Fibroblast of mammary gland (primary cell): ENCODE measurements at regions not wholly inside any gene's neighbourhood (a gene's known extent, or its start where the extent isn't known, plus 50 kb on each side); places are given as distances from the start of the nearest gene placed in this dataset.

ENCODE experiments used
- DNase-seq: peaks from one replicate; pipeline ENCODE4 v3.0.0-alpha.2; 2010; ENCODE audit warnings: low read depth
- H3K4me3 ChIP-seq: 2 replicates; pipeline ENCODE4 v1.5.1; 2011; ENCODE audit warnings: low read depth, mild to moderate bottlenecking, low read length, moderate library complexity; ENCODE audit not compliant: control insufficient read depth
- TF ChIP-seq, protein P1 (sequence below): conservative IDR thresholded peaks from 2 replicates; pipeline ENCODE4 v1.5.1; 2011; ENCODE audit warnings: low read depth, low read length, inconsistent platforms; ENCODE audit not compliant: control insufficient read depth, insufficient read depth

DNA sequence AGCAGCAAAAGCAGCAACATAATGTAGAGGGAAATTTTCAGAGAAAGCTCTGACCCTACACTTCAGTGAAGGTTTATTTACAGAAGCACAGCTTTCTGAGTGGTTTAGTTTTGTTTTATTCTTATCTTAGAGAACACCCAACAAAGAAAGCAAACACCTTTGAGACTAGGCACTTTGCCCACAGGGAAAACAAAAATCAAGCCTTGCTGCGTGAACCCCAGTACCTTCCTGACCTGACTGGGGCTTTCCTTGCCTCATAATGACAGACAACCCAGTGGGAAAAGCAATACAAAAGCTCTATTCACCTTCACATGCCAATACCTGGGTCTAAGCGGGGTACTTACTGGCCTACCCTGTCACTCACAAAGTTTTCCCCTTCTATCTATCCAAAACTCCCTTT is 189.8 kb downstream of the HINT1 start:
- no peak overlapping the region for H3K4me3 ChIP-seq
- TF ChIP-seq, protein P1, sequence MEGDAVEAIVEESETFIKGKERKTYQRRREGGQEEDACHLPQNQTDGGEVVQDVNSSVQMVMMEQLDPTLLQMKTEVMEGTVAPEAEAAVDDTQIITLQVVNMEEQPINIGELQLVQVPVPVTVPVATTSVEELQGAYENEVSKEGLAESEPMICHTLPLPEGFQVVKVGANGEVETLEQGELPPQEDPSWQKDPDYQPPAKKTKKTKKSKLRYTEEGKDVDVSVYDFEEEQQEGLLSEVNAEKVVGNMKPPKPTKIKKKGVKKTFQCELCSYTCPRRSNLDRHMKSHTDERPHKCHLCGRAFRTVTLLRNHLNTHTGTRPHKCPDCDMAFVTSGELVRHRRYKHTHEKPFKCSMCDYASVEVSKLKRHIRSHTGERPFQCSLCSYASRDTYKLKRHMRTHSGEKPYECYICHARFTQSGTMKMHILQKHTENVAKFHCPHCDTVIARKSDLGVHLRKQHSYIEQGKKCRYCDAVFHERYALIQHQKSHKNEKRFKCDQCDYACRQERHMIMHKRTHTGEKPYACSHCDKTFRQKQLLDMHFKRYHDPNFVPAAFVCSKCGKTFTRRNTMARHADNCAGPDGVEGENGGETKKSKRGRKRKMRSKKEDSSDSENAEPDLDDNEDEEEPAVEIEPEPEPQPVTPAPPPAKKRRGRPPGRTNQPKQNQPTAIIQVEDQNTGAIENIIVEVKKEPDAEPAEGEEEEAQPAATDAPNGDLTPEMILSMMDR, result no peak

DNA sequence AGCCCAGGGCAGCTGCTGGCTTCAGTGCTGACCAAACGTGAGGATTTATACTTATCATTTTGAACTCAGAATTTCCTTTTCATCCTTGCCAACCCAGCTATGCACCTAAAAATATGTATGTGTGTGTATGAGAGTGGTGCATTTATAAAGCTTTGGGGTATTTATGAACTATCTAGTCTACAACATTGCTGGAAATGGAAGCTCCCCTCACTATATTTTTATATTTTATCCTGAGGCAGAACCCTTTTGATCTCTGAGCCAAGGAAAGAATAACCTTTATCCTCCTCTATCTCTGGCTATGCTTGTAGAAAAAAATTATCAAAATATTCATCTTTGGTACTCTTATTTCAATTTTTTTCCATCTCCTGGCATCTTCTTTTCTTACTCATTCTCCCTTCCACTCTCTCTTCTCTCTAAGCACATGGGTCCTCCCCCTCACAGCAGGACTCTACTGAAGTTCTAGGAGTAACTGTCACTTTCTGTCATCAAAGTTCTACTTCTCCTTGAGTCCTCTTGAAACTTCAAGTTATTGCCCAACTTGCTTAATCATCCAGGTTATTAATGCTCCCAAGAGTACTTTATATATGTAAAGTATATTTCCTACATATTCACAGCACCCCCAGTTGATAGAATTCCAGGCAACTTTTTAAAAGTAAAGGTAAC is 190.9 kb downstream of the HINT1 start:
- TF ChIP-seq, protein P1, result no peak
- no peak overlapping the region for H3K4me3 ChIP-seq
- DNase-seq, result no peak

More for the DNA sequence above, 189.8 kb downstream of the HINT1 start:
- no peak for DNase-seq

DNA sequence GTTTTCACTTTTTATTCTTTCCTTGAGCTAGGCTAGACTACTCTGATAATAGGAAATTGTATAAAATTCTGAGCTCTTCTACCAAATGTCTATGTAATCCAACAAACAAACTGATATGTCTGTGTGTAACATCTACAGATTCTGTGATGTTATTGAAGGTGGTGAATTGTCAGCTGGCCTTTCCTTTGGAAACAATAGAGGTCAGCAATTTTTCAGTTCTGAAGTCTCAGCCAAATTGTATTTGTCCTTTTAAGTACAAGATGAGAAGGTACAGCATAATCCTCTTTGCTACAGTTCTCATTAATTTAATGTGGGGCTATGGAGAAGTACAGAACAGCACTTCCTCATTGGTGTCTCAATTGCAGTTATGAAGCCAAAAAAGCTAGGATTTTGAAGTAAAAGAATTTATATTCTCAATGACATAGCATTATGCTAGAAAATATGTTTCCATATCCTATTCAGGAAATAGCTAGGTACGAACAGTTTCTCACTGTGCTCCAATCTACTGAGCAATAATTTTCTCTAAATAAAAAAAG is 198.0 kb downstream of the HINT1 start:
- DNase-seq, result no peak
- H3K4me3 ChIP-seq, result no peak overlapping the region
- TF ChIP-seq, protein P1, result no peak

DNA sequence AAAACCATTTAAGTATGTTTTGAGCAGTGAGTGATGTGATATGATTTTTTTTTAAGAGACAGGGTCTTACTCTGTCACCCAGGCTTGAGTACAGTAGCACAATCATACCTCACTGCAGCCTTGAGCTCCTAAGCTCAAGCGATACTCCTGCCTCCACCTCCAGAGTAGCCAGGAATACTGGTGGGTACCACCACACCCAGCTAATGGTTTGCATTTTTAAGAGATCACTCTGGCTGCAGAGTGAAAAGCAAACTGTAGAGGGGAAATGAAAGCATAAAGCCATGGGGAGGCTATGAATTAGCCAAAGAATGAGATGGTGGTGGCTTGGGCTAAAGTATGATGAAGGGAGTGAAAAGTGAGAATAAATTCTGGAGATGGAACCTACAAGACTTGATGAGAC is 199.1 kb downstream of the HINT1 start:
- H3K4me3 ChIP-seq, result no peak overlapping the region
- TF ChIP-seq, protein P1, result no peak
- no peak for DNase-seq

DNA sequence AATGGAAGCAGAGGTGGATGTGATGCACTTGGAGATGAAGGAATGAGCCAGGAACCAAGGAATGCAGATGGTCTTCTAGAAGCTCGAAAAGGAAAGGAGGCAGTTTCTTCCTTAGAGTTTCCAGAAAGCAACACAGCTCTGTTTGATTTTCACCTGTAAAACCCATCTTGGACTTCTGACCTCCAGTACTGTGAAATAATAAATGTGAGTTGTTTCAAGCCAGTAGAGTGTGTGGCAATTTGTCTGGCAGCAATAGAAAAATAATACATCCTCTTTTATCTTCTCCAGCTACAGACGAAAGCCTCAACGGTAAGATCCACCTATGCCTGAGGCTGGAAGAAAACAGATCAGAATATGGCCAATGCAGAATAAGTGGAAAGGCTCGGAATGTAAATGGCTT is 199.7 kb downstream of the HINT1 start:
- H3K4me3 ChIP-seq, result no peak overlapping the region
- DNase-seq, result no peak
- TF ChIP-seq, protein P1, result no peak

DNA sequence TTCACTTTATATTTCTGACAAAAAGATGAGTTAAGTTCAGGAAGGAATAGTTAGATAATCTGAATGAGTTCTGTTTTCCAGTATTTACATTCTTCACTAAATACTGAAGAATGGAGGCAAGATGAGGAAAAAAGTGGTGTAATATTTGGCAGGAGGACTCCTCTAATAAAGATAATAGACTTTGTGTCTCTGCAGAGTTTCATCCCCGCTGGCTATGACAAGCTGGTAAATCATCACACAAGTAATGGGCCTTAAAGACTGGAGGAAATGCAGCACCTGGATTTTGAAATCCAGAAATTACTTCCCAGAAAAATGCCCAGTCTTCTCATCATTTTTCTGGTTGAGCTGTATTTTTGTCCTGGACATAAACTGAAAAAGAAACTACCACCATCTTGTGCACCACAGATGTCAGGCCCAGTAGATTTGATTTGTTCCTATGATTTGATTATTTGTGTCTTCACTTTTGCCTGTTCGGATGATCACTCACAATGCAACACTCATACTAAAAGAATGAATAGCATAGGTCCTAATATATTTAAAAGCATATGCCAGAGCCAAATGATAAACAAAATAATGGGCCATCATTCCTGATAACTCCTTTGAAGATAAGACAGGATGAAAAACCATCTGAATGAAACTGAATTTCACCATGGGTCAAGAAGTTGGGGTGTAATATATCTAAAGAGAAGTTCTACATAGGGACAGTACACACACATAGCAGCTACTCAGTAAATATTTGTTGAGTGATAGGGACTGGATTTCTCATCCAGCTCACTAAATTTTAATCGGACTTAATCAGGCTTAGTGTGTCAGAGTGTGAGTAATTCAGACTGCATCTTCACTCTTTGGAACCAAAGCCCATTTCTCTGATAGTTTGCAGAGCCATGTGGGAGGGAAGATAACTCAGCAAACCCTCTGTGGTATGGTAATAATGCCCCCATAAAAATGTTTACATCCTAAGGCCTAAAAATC is 200.5 kb downstream of the HINT1 start:
- no peak overlapping the region for H3K4me3 ChIP-seq
- DNase-seq, result peak; percentile 53
- TF ChIP-seq, protein P1, result no peak
